Heart left ventricle (tissue), 13 donors: ENCODE measurements at regions not wholly inside any gene's neighbourhood (a gene's known extent, or its start where the extent isn't known, plus 50 kb on each side); places are given as distances from the start of the nearest gene placed in this dataset.

Source experiments
- POLR2A ChIP-seq, 2 donors: fragments of 450-650 bp; IDR thresholded peaks; one replicate each; pipeline ENCODE4 v1.6.1; 2017; ENCODE audit warnings: antibody characterized with exemption in 2 of 2, mild to moderate bottlenecking in 2 of 2, moderate library complexity in 2 of 2
- TF ChIP-seq, protein P1 (sequence below), 12 donors: fragments of 200-600 bp; sonication (generic) in 4 of 12; IDR thresholded peaks; one replicate each; pipeline versions ENCODE4 v1.5.0 to v1.8.0; 2018 to 2022; ENCODE audit warnings: antibody characterized with exemption in 12 of 12, mild to moderate bottlenecking in 5 of 12
- donor health status: ischemic (EF 13 %, LVEDD 7.1; RV severe dilation, severe dysfunction).
- donor health status: DM: no; HTN: yes; CAD: no.
- donor health status: DM: no; HTN: no; CAD: no.
- donor health status: ischemic (EF 25% LVEDD 6.9; RV normal size, moderate dysfunction).
- donor health status: ischemic (EF 25% LVEDD 5.7; RV mildly dilated, moderate dysfunction).
- donor health status: ischemic (EF 35%, LVEDD 5.7; RV mildly dilated, moderate dysfunction).
- donor health status: nonischemic (EF 11% LVEDD 7.7; RV severe dilation, severe dysfunction).
- donor health status: DM: yes; HTN: yes; CAD: no.
- donor health status: PGD.
- donor health status: ischemic (EF 29% LVEDD 5.4; RV normal size, mild dysfunction).
- donor health status: nonischemic (EF 23%, LVEDD 6.1; RV moderate dilation, normal function).

DNA sequence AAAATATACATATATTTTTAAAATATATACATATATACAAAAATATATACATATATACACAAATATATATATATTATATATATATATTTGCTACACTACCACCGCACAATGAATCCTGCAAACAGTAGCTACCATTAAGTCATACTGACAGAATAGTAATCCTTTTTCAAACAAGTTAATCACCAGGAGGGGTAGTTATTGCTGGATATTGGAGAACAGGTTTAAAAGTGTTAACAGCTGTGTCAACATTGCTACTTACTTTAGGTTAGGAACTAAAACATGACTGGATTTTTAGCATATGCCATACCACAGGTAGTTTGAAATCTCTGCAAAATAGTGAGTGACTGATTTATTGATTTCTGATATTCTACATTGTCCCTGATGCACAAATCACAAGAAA is 529.1 kb upstream of the CDH7 start:
- no peak for TF ChIP-seq POLR2A (IDR thresholded peaks at IDR 0.05)
- TF ChIP-seq, protein P1, sequence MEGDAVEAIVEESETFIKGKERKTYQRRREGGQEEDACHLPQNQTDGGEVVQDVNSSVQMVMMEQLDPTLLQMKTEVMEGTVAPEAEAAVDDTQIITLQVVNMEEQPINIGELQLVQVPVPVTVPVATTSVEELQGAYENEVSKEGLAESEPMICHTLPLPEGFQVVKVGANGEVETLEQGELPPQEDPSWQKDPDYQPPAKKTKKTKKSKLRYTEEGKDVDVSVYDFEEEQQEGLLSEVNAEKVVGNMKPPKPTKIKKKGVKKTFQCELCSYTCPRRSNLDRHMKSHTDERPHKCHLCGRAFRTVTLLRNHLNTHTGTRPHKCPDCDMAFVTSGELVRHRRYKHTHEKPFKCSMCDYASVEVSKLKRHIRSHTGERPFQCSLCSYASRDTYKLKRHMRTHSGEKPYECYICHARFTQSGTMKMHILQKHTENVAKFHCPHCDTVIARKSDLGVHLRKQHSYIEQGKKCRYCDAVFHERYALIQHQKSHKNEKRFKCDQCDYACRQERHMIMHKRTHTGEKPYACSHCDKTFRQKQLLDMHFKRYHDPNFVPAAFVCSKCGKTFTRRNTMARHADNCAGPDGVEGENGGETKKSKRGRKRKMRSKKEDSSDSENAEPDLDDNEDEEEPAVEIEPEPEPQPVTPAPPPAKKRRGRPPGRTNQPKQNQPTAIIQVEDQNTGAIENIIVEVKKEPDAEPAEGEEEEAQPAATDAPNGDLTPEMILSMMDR (IDR thresholded peaks at IDR 0.05) = no peak
